IPS-15b (cell line): ENCODE measurements at regions not wholly inside any gene's neighbourhood (a gene's known extent, or its start where the extent isn't known, plus 50 kb on each side); places are given as distances from the start of the nearest gene placed in this dataset.

Source experiments
- H3K27me3 ChIP-seq: one replicate; pipeline ENCODE4 v1.6.1; 2013; ENCODE audit warnings: low read length; ENCODE audit not compliant: control insufficient read depth, insufficient read depth
- H3K36me3 ChIP-seq: one replicate; pipeline ENCODE4 v1.6.1; 2013; ENCODE audit warnings: low read length; ENCODE audit not compliant: control insufficient read depth, insufficient read depth
- H3K4me1 ChIP-seq: one replicate; pipeline ENCODE4 v1.6.1; 2013; ENCODE audit warnings: mild to moderate bottlenecking, low read length; ENCODE audit not compliant: control insufficient read depth, insufficient read depth
- H3K4me3 ChIP-seq: one replicate; pipeline ENCODE4 v1.5.1; 2013; ENCODE audit warnings: low read depth, low read length
- H3K9ac ChIP-seq: one replicate; pipeline ENCODE4 v1.6.1; 2013; ENCODE audit warnings: low read depth, mild to moderate bottlenecking, low read length
- H3K9me3 ChIP-seq: one replicate; pipeline ENCODE4 v1.6.1; 2013; ENCODE audit warnings: mild to moderate bottlenecking, low read length; ENCODE audit not compliant: control insufficient read depth, insufficient read depth

GRCh38 chr22:48197189-48197690, 1434.8 kb downstream of the TBC1D22A start:
- H3K9me3 ChIP-seq, result no peaks in the 10 kb centered on the region
- no peaks in the 10 kb centered on the region for H3K36me3 ChIP-seq
- H3K4me3 ChIP-seq, result no peak overlapping the region
- H3K9ac ChIP-seq, result no peak overlapping the region
- H3K4me1 ChIP-seq, result peaks cover 5% of the 10 kb centered on the region
- H3K27me3 ChIP-seq, result no peaks in the 10 kb centered on the region

DNA sequence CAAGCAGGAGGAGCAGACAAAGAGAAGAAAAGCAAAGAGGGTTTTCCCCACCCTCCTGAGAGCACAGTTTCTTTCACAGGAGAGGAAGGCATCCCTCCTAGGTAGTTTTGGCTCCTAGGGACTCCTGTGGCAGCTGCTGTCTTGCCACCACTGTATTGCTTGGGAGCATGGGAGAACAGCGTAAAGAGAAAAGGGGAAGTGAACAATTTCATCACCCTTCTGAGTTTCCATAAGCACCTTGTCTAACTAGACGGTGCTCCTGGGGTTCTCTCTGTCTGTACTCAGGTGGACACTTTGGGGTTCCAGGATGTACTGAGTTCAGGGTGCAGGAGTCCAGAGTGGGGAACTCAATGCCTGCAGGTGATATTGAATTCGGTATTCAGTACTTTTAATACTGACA, 1430.5 kb downstream of the TBC1D22A start:
- H3K36me3 ChIP-seq, result no peaks in the 10 kb centered on the region
- no peaks in the 10 kb centered on the region for H3K4me1 ChIP-seq
- no peaks in the 10 kb centered on the region for H3K27me3 ChIP-seq
- H3K4me3 ChIP-seq, result no peak overlapping the region
- no peaks in the 10 kb centered on the region for H3K9me3 ChIP-seq
- H3K9ac ChIP-seq, result no peak overlapping the region

GRCh38 chr22:48192071-48192470, 1429.6 kb downstream of the TBC1D22A start:
- H3K4me1 ChIP-seq, result no peaks in the 10 kb centered on the region
- no peaks in the 10 kb centered on the region for H3K36me3 ChIP-seq
- H3K27me3 ChIP-seq, result no peaks in the 10 kb centered on the region
- H3K4me3 ChIP-seq, result no peak overlapping the region
- H3K9ac ChIP-seq, result no peak overlapping the region
- no peaks in the 10 kb centered on the region for H3K9me3 ChIP-seq

DNA sequence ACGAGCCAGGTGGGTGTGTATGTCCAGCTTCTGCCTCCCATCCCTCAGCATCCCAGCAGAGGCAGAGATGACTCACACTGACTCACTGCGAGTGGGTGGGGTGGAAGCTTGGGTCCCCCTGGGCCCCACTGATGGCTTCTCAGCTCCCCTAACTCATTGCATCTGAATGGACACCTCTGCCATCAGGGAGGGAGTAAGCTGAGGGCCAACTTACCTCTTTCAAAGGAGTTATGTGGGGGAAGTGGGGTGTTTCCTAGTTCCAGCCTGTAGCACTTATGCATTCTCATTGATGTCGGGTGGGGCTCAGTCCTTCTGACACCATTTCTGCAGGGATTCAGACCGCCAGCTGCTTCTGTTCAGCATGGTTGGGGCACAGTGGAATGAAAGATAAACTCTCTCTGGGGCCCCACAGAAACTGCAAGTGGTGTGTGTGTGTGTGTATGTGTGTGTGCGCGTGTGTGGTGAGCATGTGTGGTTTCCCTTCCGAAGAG, 1425.8 kb downstream of the TBC1D22A start:
- Histone ChIP-seq H3K9me3 (no peaks in the 10 kb centered on the region), H3K4me1 (no peaks in the 10 kb centered on the region), H3K27me3 (no peaks in the 10 kb centered on the region), H3K36me3 (no peaks in the 10 kb centered on the region), H3K4me3 (no peak overlapping the region), H3K9ac (no peak overlapping the region)

DNA sequence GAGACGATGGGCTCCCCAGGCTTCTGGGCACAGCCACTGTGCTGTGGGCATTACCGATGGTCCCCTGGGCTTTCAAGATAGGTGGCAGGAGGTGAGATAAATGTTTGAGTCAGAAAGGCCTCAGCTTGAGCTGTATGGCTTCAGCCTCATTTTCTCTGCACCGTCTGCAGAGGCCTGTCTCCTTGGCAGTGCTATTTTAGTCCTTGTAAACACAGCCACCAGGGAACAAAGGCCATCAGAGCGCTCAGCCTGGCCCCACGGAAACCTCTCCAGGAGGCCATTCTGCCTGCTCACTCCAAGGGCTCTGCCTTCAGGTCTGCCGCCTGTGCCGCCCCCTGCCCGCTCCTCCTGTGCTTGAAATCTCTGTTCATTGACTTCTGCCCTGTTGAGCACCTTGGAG, 1424.9 kb downstream of the TBC1D22A start:
- Histone ChIP-seq H3K9me3 (no peaks in the 10 kb centered on the region), H3K27me3 (no peaks in the 10 kb centered on the region), H3K9ac (no peak overlapping the region), H3K4me3 (no peak overlapping the region), H3K36me3 (no peaks in the 10 kb centered on the region), H3K4me1 (no peaks in the 10 kb centered on the region)

GRCh38 chr22:48186146-48186790, 1423.8 kb downstream of the TBC1D22A start:
- H3K27me3 ChIP-seq, result no peaks in the 10 kb centered on the region
- no peak overlapping the region for H3K9ac ChIP-seq
- H3K4me1 ChIP-seq, result no peaks in the 10 kb centered on the region
- no peaks in the 10 kb centered on the region for H3K36me3 ChIP-seq
- H3K4me3 ChIP-seq, result no peak overlapping the region
- H3K9me3 ChIP-seq, result no peaks in the 10 kb centered on the region

DNA sequence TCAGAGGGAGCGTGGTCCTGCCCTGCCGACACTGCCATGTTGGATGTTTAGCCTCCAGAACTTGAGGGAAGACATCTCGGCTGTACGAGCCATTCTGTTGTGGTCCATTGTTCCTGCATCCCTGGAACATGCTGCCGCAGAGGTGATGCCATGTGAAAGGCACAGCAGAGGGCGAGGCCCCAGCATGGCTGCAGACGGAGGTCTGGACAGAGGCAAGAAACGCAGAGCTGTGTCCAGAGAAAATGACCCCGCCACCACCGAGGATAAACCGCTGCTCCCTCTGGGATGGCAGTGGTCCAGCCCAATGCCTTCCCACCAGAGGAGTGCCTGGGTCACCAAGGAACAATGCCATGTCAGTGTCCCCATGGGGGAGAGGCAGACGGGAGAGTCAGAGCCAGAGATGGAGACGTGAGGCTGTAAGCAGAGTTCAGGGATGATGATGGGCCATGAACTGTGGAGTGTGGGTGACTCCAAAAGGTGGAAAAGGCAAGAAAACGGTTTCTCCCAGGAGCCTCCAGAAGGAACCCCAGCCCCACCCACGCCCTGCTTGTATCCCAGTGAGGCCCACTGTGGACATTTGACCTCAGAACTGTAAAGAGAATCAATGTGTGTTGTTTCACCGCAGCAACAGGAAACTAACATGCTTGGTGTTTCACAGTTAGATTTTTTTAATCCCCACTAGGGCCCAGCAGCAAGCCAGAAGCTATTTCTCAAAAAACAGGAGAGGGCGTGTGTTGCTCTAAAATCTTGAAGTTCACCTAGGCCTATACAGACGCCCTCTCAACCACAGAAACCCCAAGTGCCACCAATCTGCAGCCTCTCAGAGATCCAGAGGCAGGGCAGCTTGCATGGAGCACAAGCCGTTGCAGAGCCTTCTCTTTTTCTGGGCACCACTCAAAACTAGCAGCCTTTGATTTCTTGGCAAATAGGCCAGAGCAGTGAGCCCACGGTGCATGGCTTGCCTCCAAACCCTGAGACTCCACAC, 1422.9 kb downstream of the TBC1D22A start:
- Histone ChIP-seq H3K36me3 (no peaks in the 10 kb centered on the region), H3K27me3 (no peaks in the 10 kb centered on the region), H3K4me1 (no peaks in the 10 kb centered on the region), H3K4me3 (no peak overlapping the region), H3K9ac (no peak overlapping the region), H3K9me3 (no peaks in the 10 kb centered on the region)

GRCh38 chr22:48182846-48183805, 1420.7 kb downstream of the TBC1D22A start:
- Histone ChIP-seq H3K4me3 (no peak overlapping the region), H3K36me3 (no peaks in the 10 kb centered on the region), H3K9ac (no peak overlapping the region), H3K9me3 (no peaks in the 10 kb centered on the region), H3K4me1 (no peaks in the 10 kb centered on the region), H3K27me3 (no peaks in the 10 kb centered on the region)

DNA sequence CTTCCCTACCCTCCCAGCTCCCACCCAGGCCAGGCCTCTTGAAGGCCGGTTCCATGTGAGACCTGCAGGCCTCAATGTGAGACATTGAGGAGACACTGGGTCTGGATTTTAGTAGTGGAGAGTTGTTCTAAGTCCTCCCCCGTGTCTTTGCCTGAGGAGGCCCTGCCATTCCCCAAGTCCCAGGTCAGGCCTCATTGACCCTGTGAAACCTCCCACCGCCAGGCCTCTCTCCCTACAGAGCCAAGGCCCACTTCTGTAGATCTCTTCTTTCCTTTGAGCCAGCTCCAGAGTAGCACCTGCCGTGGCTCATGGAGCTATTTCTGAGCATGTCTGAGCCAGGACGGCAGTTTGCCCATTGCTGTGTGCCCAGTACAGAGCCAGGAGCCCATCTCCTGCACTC, 1419.6 kb downstream of the TBC1D22A start:
- Histone ChIP-seq H3K4me3 (no peak overlapping the region), H3K9ac (no peak overlapping the region), H3K27me3 (no peaks in the 10 kb centered on the region), H3K36me3 (no peaks in the 10 kb centered on the region), H3K9me3 (no peaks in the 10 kb centered on the region), H3K4me1 (no peaks in the 10 kb centered on the region)

GRCh38 chr22:48181263-48181955, 1419.0 kb downstream of the TBC1D22A start:
- no peaks in the 10 kb centered on the region for H3K9me3 ChIP-seq
- no peak overlapping the region for H3K4me3 ChIP-seq
- H3K4me1 ChIP-seq, result no peaks in the 10 kb centered on the region
- no peaks in the 10 kb centered on the region for H3K27me3 ChIP-seq
- no peaks in the 10 kb centered on the region for H3K36me3 ChIP-seq
- no peak overlapping the region for H3K9ac ChIP-seq

DNA sequence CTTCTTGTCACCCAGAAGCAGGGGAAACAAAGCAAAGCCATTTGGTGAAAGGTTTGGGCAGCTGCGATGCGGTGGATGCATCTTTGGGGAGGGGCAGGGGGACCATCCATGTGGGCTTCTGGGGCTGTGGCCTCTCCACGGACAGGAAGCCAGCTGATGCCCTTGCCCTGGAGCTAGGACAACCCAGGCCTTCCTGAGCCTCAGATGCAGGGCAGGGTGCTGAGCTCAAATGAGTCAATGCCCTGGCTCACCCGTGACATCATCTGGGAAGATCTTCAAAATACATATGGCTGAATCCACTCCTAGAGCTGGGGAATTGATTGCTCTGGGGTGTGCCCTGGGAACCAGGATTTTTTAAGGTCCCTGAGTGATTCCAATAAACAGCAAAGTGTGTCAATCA, 1418.2 kb downstream of the TBC1D22A start:
- Histone ChIP-seq H3K27me3 (no peaks in the 10 kb centered on the region), H3K9me3 (no peaks in the 10 kb centered on the region), H3K36me3 (no peaks in the 10 kb centered on the region), H3K4me1 (no peaks in the 10 kb centered on the region), H3K9ac (no peak overlapping the region), H3K4me3 (no peak overlapping the region)
